ENCODE measurements at regions not wholly inside any gene's neighbourhood (a gene's known extent, or its start where the extent isn't known, plus 50 kb on each side); places are given as distances from the start of the nearest gene placed in this dataset.

DNA sequence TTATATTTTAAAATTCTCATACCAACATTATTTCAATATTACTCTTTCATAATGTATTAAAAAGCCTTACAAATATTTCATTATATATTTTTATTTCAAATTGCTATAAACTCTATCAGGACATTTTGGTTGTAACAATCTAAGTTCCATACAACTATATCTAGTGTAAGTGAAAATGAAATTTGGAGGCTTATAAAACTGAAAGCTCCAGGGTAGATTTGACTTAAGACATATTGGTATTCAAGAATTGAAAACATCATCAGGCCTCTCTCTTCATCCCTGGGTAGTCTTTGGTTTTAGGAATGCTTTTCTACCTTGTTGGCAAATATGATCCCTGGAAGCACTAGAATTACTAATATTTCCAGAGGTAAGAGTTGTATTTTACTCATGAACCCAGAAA is 342.6 kb downstream of the DTHD1 start:
- TF ChIP-seq, protein P1, sequence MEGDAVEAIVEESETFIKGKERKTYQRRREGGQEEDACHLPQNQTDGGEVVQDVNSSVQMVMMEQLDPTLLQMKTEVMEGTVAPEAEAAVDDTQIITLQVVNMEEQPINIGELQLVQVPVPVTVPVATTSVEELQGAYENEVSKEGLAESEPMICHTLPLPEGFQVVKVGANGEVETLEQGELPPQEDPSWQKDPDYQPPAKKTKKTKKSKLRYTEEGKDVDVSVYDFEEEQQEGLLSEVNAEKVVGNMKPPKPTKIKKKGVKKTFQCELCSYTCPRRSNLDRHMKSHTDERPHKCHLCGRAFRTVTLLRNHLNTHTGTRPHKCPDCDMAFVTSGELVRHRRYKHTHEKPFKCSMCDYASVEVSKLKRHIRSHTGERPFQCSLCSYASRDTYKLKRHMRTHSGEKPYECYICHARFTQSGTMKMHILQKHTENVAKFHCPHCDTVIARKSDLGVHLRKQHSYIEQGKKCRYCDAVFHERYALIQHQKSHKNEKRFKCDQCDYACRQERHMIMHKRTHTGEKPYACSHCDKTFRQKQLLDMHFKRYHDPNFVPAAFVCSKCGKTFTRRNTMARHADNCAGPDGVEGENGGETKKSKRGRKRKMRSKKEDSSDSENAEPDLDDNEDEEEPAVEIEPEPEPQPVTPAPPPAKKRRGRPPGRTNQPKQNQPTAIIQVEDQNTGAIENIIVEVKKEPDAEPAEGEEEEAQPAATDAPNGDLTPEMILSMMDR (IDR thresholded peaks at IDR 0.05; ENCODE audit: low read depth, low read length) = no peak
- no peak for DNase-seq
- H3K27me3 ChIP-seq (ENCODE audit: insufficient read depth, low read depth, severe bottlenecking) = peaks cover 37% of the 10 kb centered on the region
- H3K36me3 ChIP-seq = no peaks in the 10 kb centered on the region
- no peak overlapping the region for H3K27ac ChIP-seq
- no peaks in the 10 kb centered on the region for H3K9me3 ChIP-seq (ENCODE audit: severe bottlenecking)
- no peak overlapping the region for H3K4me3 ChIP-seq (ENCODE audit: low read depth, low read length)

DNA sequence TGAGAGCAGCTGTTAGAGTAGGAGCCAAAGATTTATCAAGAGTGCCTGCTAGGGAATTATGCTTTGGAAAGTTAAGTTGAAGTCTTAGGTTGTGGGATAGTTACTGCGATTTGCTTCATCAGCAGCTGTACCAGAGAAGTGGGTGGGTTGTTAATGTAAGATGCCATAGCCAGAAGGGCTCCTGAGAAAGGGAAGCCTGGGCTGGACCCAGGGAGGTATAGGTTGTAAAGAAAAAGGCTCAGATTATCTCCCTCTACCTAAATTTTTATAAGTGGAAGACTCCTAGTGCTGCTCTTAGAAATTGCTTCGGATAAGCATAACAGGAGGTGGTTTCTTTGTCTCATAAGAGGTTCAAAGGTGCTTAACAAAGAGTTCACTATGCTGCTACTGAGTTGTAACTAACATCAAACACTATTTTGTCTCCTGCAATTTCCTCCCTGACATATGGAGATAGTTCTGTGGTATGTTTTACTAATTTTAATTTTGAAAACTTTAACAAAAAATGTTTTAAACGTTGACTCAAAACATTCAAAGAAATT is 356.9 kb downstream of the DTHD1 start:
- H3K27ac ChIP-seq = no peak overlapping the region
- DNase-seq = no peak
- H3K4me3 ChIP-seq (ENCODE audit: low read depth, low read length) = no peak overlapping the region
- H3K27me3 ChIP-seq (ENCODE audit: insufficient read depth, low read depth, severe bottlenecking) = peaks cover 49% of the 10 kb centered on the region
- TF ChIP-seq, protein P1 (IDR thresholded peaks at IDR 0.05; ENCODE audit: low read depth, low read length) = no peak
- no peaks in the 10 kb centered on the region for H3K9me3 ChIP-seq (ENCODE audit: severe bottlenecking)
- no peaks in the 10 kb centered on the region for H3K36me3 ChIP-seq

DNA sequence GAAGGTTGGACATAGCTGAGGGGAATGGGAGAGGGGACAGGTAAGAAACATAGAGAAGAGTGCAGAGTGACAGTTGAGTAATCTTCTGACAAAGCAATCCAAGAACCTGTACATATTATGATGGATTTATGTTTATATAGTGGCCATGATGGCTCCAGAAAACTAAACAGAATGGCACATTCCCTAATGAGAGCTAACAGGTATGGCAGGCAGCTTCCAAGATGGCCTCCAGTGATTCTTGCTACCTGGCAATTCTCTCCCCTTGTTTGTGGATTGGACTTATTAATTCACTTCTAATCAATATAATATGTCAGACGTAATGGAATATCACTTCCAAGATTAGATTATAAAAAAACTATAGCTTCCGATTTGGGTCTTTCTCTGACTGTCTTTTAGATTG is 359.5 kb downstream of the DTHD1 start:
- DNase-seq = no peak
- Histone ChIP-seq H3K27me3 (ENCODE audit: insufficient read depth, low read depth, severe bottlenecking) (peaks cover 48% of the 10 kb centered on the region), H3K27ac (no peak overlapping the region), H3K9me3 (ENCODE audit: severe bottlenecking) (no peaks in the 10 kb centered on the region), H3K36me3 (no peaks in the 10 kb centered on the region), H3K4me3 (ENCODE audit: low read depth, low read length) (no peak overlapping the region)
- TF ChIP-seq, protein P1 (IDR thresholded peaks at IDR 0.05; ENCODE audit: low read depth, low read length) = no peak

DNA sequence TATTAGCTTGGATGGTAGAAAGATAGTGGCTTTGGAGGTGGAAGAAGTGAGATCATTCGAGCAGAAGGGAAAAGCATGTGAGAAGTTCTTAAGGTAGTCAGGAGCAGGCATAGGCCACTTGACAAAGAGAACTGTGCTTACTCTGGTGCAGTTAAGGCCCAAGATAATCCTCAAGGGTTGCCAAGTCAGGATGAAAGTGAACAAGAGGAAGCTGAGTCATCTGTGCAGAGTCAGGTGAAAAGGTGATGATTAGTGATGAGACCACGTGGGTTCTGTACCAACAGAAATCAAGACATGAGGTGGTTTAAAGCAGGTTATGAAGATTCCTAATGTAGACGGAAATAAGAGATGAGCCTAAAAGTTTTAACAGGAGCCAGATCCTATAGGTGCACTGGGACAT is 369.8 kb downstream of the DTHD1 start:
- Histone ChIP-seq H3K4me3 (ENCODE audit: low read depth, low read length) (no peak overlapping the region), H3K36me3 (no peaks in the 10 kb centered on the region), H3K9me3 (ENCODE audit: severe bottlenecking) (no peaks in the 10 kb centered on the region), H3K27ac (no peak overlapping the region), H3K27me3 (ENCODE audit: insufficient read depth, low read depth, severe bottlenecking) (peaks cover 76% of the 10 kb centered on the region)
- TF ChIP-seq, protein P1 (IDR thresholded peaks at IDR 0.05; ENCODE audit: low read depth, low read length) = no peak
- no peak for DNase-seq

DNA sequence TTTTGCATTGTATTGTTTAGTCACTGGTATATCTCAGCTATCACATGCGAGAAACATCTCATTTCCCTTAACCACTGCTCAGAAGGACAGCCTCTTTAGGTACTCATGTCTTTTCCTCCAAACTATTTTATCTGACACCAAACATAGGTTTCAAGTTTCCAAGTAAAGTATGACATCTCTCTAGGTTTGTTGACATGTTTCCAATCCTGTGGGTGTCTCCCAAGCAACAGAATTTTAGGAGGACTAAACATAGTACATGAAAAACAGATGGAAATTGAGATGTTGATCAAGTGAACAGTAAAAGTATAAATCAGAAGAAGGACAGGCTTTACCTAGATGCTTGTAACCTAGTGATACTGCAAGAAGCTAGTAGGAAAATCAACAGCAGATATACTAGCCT is 371.4 kb downstream of the DTHD1 start:
- Histone ChIP-seq H3K36me3 (no peaks in the 10 kb centered on the region), H3K27me3 (ENCODE audit: insufficient read depth, low read depth, severe bottlenecking) (peaks cover 77% of the 10 kb centered on the region), H3K27ac (no peak overlapping the region), H3K4me3 (ENCODE audit: low read depth, low read length) (no peak overlapping the region), H3K9me3 (ENCODE audit: severe bottlenecking) (no peaks in the 10 kb centered on the region)
- TF ChIP-seq, protein P1 (IDR thresholded peaks at IDR 0.05; ENCODE audit: low read depth, low read length) = no peak
- DNase-seq = no peak

DNA sequence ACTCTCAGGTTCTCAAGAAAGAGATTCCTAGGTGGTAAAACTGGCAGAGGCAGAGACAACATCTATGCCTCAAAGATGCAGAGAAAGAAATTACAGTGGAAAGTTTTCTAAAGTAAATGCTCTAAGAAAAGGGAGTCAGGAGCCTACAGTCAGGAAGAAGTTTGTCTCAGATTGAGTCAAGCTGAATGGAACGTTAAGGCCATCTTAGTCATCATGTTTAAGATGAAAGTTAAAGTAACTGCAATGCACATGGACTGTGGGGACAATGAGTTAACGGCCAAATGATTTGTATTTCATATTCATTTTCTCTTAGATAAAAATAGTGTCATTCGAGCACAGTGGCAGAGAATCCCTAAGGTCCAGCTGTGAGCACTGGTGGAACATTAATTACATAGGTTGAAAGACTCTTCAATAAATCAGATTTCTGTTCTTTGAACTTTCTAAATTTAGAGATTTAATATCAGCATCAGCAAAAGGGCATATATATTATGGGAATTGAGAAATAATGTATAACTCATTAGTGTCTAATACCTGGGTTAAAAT is 384.6 kb downstream of the DTHD1 start:
- no peaks in the 10 kb centered on the region for H3K36me3 ChIP-seq
- TF ChIP-seq, protein P1 (IDR thresholded peaks at IDR 0.05; ENCODE audit: low read depth, low read length) = no peak
- H3K4me3 ChIP-seq (ENCODE audit: low read depth, low read length) = no peak overlapping the region
- peaks cover 48% of the 10 kb centered on the region for H3K27me3 ChIP-seq (ENCODE audit: insufficient read depth, low read depth, severe bottlenecking)
- no peak overlapping the region for H3K27ac ChIP-seq
- no peak for DNase-seq
- no peaks in the 10 kb centered on the region for H3K9me3 ChIP-seq (ENCODE audit: severe bottlenecking)

All from WERI-Rb-1 (cell line).